Kidney (tissue), 13 donors: ENCODE measurements at regions not wholly inside any gene's neighbourhood (a gene's known extent, or its start where the extent isn't known, plus 50 kb on each side); places are given as distances from the start of the nearest gene placed in this dataset.

Experiments used
- DNase-seq, 5 donors: peaks; one replicate each; pipeline ENCODE4 v3.0.0-alpha.2; 2013 to 2020
- FAIRE-seq: peaks from 2 replicates; lab custom pipeline; 2012; peaks lifted over from hg19 to GRCh38; lab: Jason Lieb, UNC
- H3K27ac ChIP-seq, 2 donors: one replicate each; pipeline ENCODE4 v1.7.0; 2013; ENCODE audit warnings: low read depth in 2 of 2, low read length in 2 of 2, inconsistent platforms in 1 of 2
- H3K27me3 ChIP-seq: one replicate; pipeline ENCODE4 v1.7.1; 2013; ENCODE audit warnings: low read length, inconsistent platforms; ENCODE audit not compliant: control insufficient read depth, insufficient read depth
- H3K36me3 ChIP-seq, 3 donors: one replicate each; pipeline versions ENCODE4 v1.7.0 to v1.7.1; 2013; ENCODE audit warnings: low read length in 3 of 3, control low read depth in 1 of 3, inconsistent platforms in 1 of 3; ENCODE audit not compliant: insufficient read depth in 3 of 3, control insufficient read depth in 2 of 3
- H3K4me1 ChIP-seq, 3 donors: one replicate each; pipeline versions ENCODE4 v1.7.0 to v1.7.1; 2013; ENCODE audit warnings: low read length in 3 of 3, inconsistent platforms in 1 of 3, low read depth in 1 of 3; ENCODE audit not compliant: control insufficient read depth in 2 of 3, insufficient read depth in 2 of 3
- H3K4me3 ChIP-seq, 3 donors: one replicate each; pipeline versions ENCODE4 v1.7.0 to v1.8.1; 2013; ENCODE audit warnings: low read length in 3 of 3, control low read depth in 1 of 3, inconsistent platforms in 1 of 3
- H3K9ac ChIP-seq, 3 donors: one replicate each; pipeline versions ENCODE4 v1.7.0 to v1.7.1; 2013; ENCODE audit warnings: low read length in 3 of 3, control low read depth in 1 of 3, inconsistent platforms in 1 of 3
- H3K9me3 ChIP-seq, 3 donors: one replicate each; pipeline versions ENCODE4 v1.7.0 to v1.7.1; 2013; ENCODE audit warnings: low read length in 3 of 3, control low read depth in 1 of 3, inconsistent platforms in 1 of 3; ENCODE audit not compliant: control insufficient read depth in 2 of 3, insufficient read depth in 1 of 3
- CTCF ChIP-seq: IDR thresholded peaks from 3 replicates; pipeline ENCODE4 v1.5.1; 2012; ENCODE audit warnings: mild to moderate bottlenecking, moderate library complexity, borderline replicate concordance; ENCODE audit not compliant: insufficient read depth; ENCODE audit errors: extremely low read depth
- intact Hi-C: fragments of 100-400 bp; cut with DNase I; formaldehyde crosslinking; loops from one replicate; pipeline ENCODE4 v1.11.1; 2022
- donor health status: control.
- donor health status: control.
- donor health status: control.
- donor health status: control.
- donor health status: control.
- donor health status: DM: yes; HTN: yes; CAD: no.
- donor health status: Normal renal cell carcinoma (clear cell type).

- peaks cover 6 to 28% (median 17%) of the 10 kb centered on the region in 3 donors for H3K4me1 ChIP-seq
- no peak for FAIRE-seq
- H3K9ac ChIP-seq: no peak overlapping the region
- H3K27ac ChIP-seq: no peak overlapping the region
- no peaks in the 10 kb centered on the region for H3K27me3 ChIP-seq
- no peak for TF ChIP-seq CTCF
- no peak overlapping the region for H3K4me3 ChIP-seq
- DNase-seq: no peak
- H3K9me3 ChIP-seq: no peaks in the 10 kb centered on the region
- no peaks in the 10 kb centered on the region for H3K36me3 ChIP-seq
- intact Hi-C loops: no loop called here
Observed at GRCh38 chr9:89658401-89658800, 53.6 kb downstream of the GADD45G start.

GRCh38 chr9:89658931-89659330 lies 54.1 kb downstream of the GADD45G start:
- no peaks in the 10 kb centered on the region for H3K27me3 ChIP-seq
- no peaks in the 10 kb centered on the region for H3K9me3 ChIP-seq
- H3K36me3 ChIP-seq: no peaks in the 10 kb centered on the region
- TF ChIP-seq CTCF: no peak
- DNase-seq: no peak
- peaks cover 6 to 28% (median 16%) of the 10 kb centered on the region in 3 donors for H3K4me1 ChIP-seq
- intact Hi-C loops: no loop called here
- H3K9ac ChIP-seq: no peak overlapping the region
- no peak for FAIRE-seq
- no peak overlapping the region for H3K27ac ChIP-seq
- no peak overlapping the region for H3K4me3 ChIP-seq

- H3K36me3 ChIP-seq: no peaks in the 10 kb centered on the region
- no peak overlapping the region for H3K4me3 ChIP-seq
- no peaks in the 10 kb centered on the region for H3K27me3 ChIP-seq
- TF ChIP-seq CTCF: no peak
- intact Hi-C loops: no loop called here
- H3K4me1 ChIP-seq: peaks cover 6 to 27% (median 11%) of the 10 kb centered on the region in 3 donors
- no peak for FAIRE-seq
- no peaks in the 10 kb centered on the region for H3K9me3 ChIP-seq
- H3K9ac ChIP-seq: no peak overlapping the region
- DNase-seq: no peak
- H3K27ac ChIP-seq: no peak overlapping the region
Observed at GRCh38 chr9:89659473-89659872, 54.7 kb downstream of the GADD45G start.
